IMR-90 (cell line): ENCODE measurements at regions not wholly inside any gene's neighbourhood (a gene's known extent, or its start where the extent isn't known, plus 50 kb on each side); places are given as distances from the start of the nearest gene placed in this dataset.

Experiments
- ATAC-seq: fragments of 200-7000 bp; cut with Tn5 transposase; 2 replicates; pipeline ENCODE4 v1.9.1; 2020; ENCODE audit warnings: low read depth, mild to moderate bottlenecking, moderate library complexity
- BruUV-seq: library from RNA; stranded (reverse); fragments of 400-500 nt; replicated peaks from 2 replicates; lab custom pipeline; 2021; lab: Mats Ljungman, UMichigan
- CTCF ChIA-PET: fragments of 300-600 bp; formaldehyde crosslinking; extraction: SDS; loops from one replicate; lab custom pipeline; 2021; ENCODE audit warnings: antibody characterized with exemption; lab: Yijun Ruan, JAX
- POLR2A ChIA-PET: fragments of 300-600 bp; sonication (Branson Sonifier 250); formaldehyde crosslinking; loops from one replicate; lab custom pipeline; 2022; ENCODE audit warnings: antibody characterized with exemption; ENCODE audit not compliant: unreplicated experiment; lab: Charles Lee
- DNase-seq: peaks from one replicate; pipeline ENCODE4 v3.0.0; 2013
- H2AFZ ChIP-seq: replicated peaks from 2 replicates; pipeline ENCODE3; 2013; ENCODE audit warnings: low read length, mild to moderate bottlenecking; ENCODE audit not compliant: poor library complexity
- H2AK5ac ChIP-seq: 2 replicates; pipeline ENCODE4 v1.6.1; 2013; ENCODE audit warnings: low read depth, low read length, inconsistent platforms
- H2AK9ac ChIP-seq: replicated peaks from 2 replicates; pipeline ENCODE3; 2013; ENCODE audit warnings: mild to moderate bottlenecking, low read depth, low read length, moderate library complexity; ENCODE audit not compliant: poor library complexity
- H2BK120ac ChIP-seq: 2 replicates; pipeline ENCODE4 v1.6.1; 2013; ENCODE audit warnings: low read depth, low read length, inconsistent platforms
- H2BK15ac ChIP-seq: 3 replicates; pipeline ENCODE4 v1.6.1; 2013; ENCODE audit warnings: low read depth, low read length, inconsistent platforms
- H2BK20ac ChIP-seq: 2 replicates; pipeline ENCODE4 v1.6.1; 2013; ENCODE audit warnings: low read depth, mild to moderate bottlenecking, inconsistent platforms, low read length, moderate library complexity
- H2BK5ac ChIP-seq: 2 replicates; pipeline ENCODE4 v1.6.1; 2013; ENCODE audit warnings: mild to moderate bottlenecking, low read depth, low read length, inconsistent platforms; ENCODE audit not compliant: poor library complexity, severe bottlenecking
- H3K14ac ChIP-seq: replicated peaks from 2 replicates; pipeline ENCODE4 v1.6.1; 2013; ENCODE audit warnings: low read depth, low read length, inconsistent platforms
- H3K18ac ChIP-seq: 2 replicates; pipeline ENCODE4 v1.6.1; 2013; ENCODE audit warnings: low read depth, low read length, control low read depth
- H3K23ac ChIP-seq: 2 replicates; pipeline ENCODE4 v1.6.1; 2013; ENCODE audit warnings: low read depth, low read length, inconsistent platforms
- H3K27ac ChIP-seq: 2 replicates; pipeline ENCODE4 v1.5.1; 2013; ENCODE audit warnings: mild to moderate bottlenecking, control low read depth, low read length; ENCODE audit not compliant: insufficient read depth
- H3K27me3 ChIP-seq: 2 replicates; pipeline ENCODE4 v1.6.1; 2013; ENCODE audit warnings: low read length; ENCODE audit not compliant: control insufficient read depth, insufficient read depth
- H3K36me3 ChIP-seq: 2 replicates; pipeline ENCODE4 v1.6.1; 2013; ENCODE audit warnings: low read length, mixed read lengths; ENCODE audit not compliant: control insufficient read depth, insufficient read depth
- H3K4ac ChIP-seq: 2 replicates; pipeline ENCODE4 v1.6.1; 2013; ENCODE audit warnings: low read depth, low read length, inconsistent platforms
- H3K4me1 ChIP-seq: 2 replicates; pipeline ENCODE4 v1.6.1; 2013; ENCODE audit warnings: low read length, mixed read lengths; ENCODE audit not compliant: control insufficient read depth, insufficient read depth
- H3K4me2 ChIP-seq: 2 replicates; pipeline ENCODE4 v1.6.1; 2013; ENCODE audit warnings: low read depth, mild to moderate bottlenecking, control low read depth, low read length, moderate library complexity
- H3K4me3 ChIP-seq: 2 replicates; pipeline ENCODE4 v1.5.1; 2013; ENCODE audit warnings: low read depth, mild to moderate bottlenecking, control low read depth, low read length, moderate library complexity; ENCODE audit not compliant: insufficient read depth
- H3K56ac ChIP-seq: 2 replicates; pipeline ENCODE4 v1.6.1; 2013; ENCODE audit warnings: low read length, inconsistent platforms; ENCODE audit not compliant: insufficient read depth; ENCODE audit errors: extremely low read depth
- H3K79me1 ChIP-seq, 2 experiments: 2 replicates each; pipeline ENCODE4 v1.6.1; 2013; ENCODE audit warnings: low read length in 2 of 2, inconsistent platforms in 1 of 2, low read depth in 1 of 2
- H3K9ac ChIP-seq: 2 replicates; pipeline ENCODE4 v1.6.1; 2013; ENCODE audit warnings: low read depth, low read length, control low read depth
- H3K9me1 ChIP-seq: 2 replicates; pipeline ENCODE4 v1.6.1; 2013; ENCODE audit warnings: low read length, inconsistent platforms; ENCODE audit not compliant: insufficient read depth
- H3K9me3 ChIP-seq: 2 replicates; pipeline ENCODE4 v1.6.1; 2013; ENCODE audit warnings: low read length; ENCODE audit not compliant: control insufficient read depth, insufficient read depth
- H4K20me1 ChIP-seq: 2 replicates; pipeline ENCODE4 v1.6.1; 2013; ENCODE audit warnings: low read length, inconsistent platforms; ENCODE audit not compliant: insufficient read depth
- H4K5ac ChIP-seq: 2 replicates; pipeline ENCODE4 v1.6.1; 2013; ENCODE audit warnings: mild to moderate bottlenecking, low read depth, low read length, control low read depth
- H4K8ac ChIP-seq, 2 experiments: 2 replicates each; pipeline ENCODE4 v1.6.1; 2013; ENCODE audit warnings: low read depth in 2 of 2, low read length in 2 of 2, control low read depth in 1 of 2, inconsistent platforms in 1 of 2
- H4K91ac ChIP-seq: 2 replicates; pipeline ENCODE4 v1.6.1; 2013; ENCODE audit warnings: low read depth, low read length, inconsistent platforms; ENCODE audit not compliant: insufficient read depth
- ELK1 ChIP-seq: fragments of 150-350 bp; IDR thresholded peaks from 2 replicates; pipeline ENCODE4 v1.6.1; 2016; ENCODE audit warnings: low read depth, mild to moderate bottlenecking, low read length, moderate library complexity, borderline replicate concordance
- MAFK ChIP-seq: IDR thresholded peaks from 2 replicates; pipeline ENCODE4 v1.6.1; 2012; ENCODE audit warnings: low read depth, low read length, improper control_type of control experiment
- NFE2L2 ChIP-seq: fragments of 150-350 bp; IDR thresholded peaks from 2 replicates; pipeline ENCODE4 v1.6.1; 2016; ENCODE audit warnings: low read depth, mild to moderate bottlenecking, low read length
- RCOR1 ChIP-seq: IDR thresholded peaks from 2 replicates; pipeline ENCODE4 v1.6.1; 2012; ENCODE audit warnings: mild to moderate bottlenecking, low read length, improper control_type of control experiment; ENCODE audit not compliant: insufficient replicate concordance
- SMC3 ChIP-seq: fragments of 150-350 bp; IDR thresholded peaks from 2 replicates; pipeline ENCODE4 v1.6.1; 2016; ENCODE audit warnings: low read depth, mild to moderate bottlenecking, antibody characterized with exemption, low read length, moderate library complexity
- WGBS, 2 experiments: methylation state at CpG; one replicate each; pipeline versions ENCODE4 v1.1.5 to v1.1.7; 2013; ENCODE audit warnings: missing lambda C conversion rate in 2 of 2; ENCODE audit not compliant: insufficient read length in 1 of 2; ENCODE audit errors: extremely low coverage in 2 of 2; 5-methylcytosine and 5-hydroxymethylcytosine counted together
- dilution Hi-C: fragments of 300-500 bp; cut with HindIII; formaldehyde crosslinking; loops from one replicate; pipeline ENCODE4 v1.14.3; 2018; ENCODE audit warnings: low sequenced_read_pairs; ENCODE audit not compliant: unreplicated experiment
- in situ Hi-C: fragments of 300-500 bp; cut with MboI; formaldehyde crosslinking; loops from 3 replicates; pipeline ENCODE4 v1.14.3; 2019; ENCODE audit warnings: low sequenced_read_pairs, inconsistent platforms, mixed read lengths
- intact Hi-C: fragments of 100-400 bp; cut with micrococcal nuclease; formaldehyde crosslinking; loops from 2 replicates; pipeline ENCODE4 v1.10.0; 2022
- TF ChIP-seq, protein P1 (sequence below): conservative IDR thresholded peaks from 2 replicates; pipeline ENCODE4 v1.5.1; 2012; ENCODE audit warnings: mild to moderate bottlenecking, low read depth, low read length, improper control_type of control experiment

- no peak overlapping the region for H2BK120ac ChIP-seq
- in situ Hi-C loops, result no loop called here
- H3K56ac ChIP-seq, result no peak overlapping the region
- TF ChIP-seq RCOR1 (no peak), MAFK (no peak), NFE2L2 (no peak), SMC3 (no peak), ELK1 (no peak)
- TF ChIP-seq, protein P1, sequence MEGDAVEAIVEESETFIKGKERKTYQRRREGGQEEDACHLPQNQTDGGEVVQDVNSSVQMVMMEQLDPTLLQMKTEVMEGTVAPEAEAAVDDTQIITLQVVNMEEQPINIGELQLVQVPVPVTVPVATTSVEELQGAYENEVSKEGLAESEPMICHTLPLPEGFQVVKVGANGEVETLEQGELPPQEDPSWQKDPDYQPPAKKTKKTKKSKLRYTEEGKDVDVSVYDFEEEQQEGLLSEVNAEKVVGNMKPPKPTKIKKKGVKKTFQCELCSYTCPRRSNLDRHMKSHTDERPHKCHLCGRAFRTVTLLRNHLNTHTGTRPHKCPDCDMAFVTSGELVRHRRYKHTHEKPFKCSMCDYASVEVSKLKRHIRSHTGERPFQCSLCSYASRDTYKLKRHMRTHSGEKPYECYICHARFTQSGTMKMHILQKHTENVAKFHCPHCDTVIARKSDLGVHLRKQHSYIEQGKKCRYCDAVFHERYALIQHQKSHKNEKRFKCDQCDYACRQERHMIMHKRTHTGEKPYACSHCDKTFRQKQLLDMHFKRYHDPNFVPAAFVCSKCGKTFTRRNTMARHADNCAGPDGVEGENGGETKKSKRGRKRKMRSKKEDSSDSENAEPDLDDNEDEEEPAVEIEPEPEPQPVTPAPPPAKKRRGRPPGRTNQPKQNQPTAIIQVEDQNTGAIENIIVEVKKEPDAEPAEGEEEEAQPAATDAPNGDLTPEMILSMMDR, result no peak
- H3K23ac ChIP-seq, result no peak overlapping the region
- no peak overlapping the region for H3K27ac ChIP-seq
- H3K4ac ChIP-seq, result no peak overlapping the region
- no peak overlapping the region for H3K9ac ChIP-seq
- no peak overlapping the region for H2BK20ac ChIP-seq
- H3K27me3 ChIP-seq, result peaks cover 16% of the 10 kb centered on the region
- H2AK5ac ChIP-seq, result no peak overlapping the region
- H2BK5ac ChIP-seq, result no peak overlapping the region
- no peak for ATAC-seq
- no peak for DNase-seq
- H4K8ac ChIP-seq, result no peak overlapping the region
- no peak overlapping the region for H4K5ac ChIP-seq
- no peak overlapping the region for H3K18ac ChIP-seq
- H3K4me1 ChIP-seq, result peaks cover 15% of the 10 kb centered on the region
- POLR2A ChIA-PET, result no interaction called here
- H3K9me3 ChIP-seq, result no peaks in the 10 kb centered on the region
- peaks cover 4% of the 10 kb centered on the region; the same call in 1 of the 2 replicates for H3K9me1 ChIP-seq
- no peak overlapping the region for H4K91ac ChIP-seq
- H3K79me1 ChIP-seq, result no peaks in the 10 kb centered on the region
- dilution Hi-C loops, result no loop called here
- BruUV-seq, result no TSS peak
- WGBS, 2 experiments, result no CpG with 5 or more reads among the region's 3 CpGs
- no peak overlapping the region for H2BK15ac ChIP-seq
- CTCF ChIA-PET, result no interaction called here
- no peak overlapping the region for H2AFZ ChIP-seq
- H2AK9ac ChIP-seq, result no peak overlapping the region
- H3K4me2 ChIP-seq, result no peak overlapping the region
- intact Hi-C loops, result loop anchor here (10.0 kb wide), 1 partner anchor 389 kb away; no protein-coding TSS in a partner anchor
- H4K20me1 ChIP-seq, result no peaks in the 10 kb centered on the region
- H3K14ac ChIP-seq, result no peak overlapping the region
- no peaks in the 10 kb centered on the region for H3K36me3 ChIP-seq
- no peak overlapping the region for H3K4me3 ChIP-seq
These were observed 100.6 kb downstream of the RHOU start for GRCh38 chr1:228835911-228836310.
